ENCODE measurements at regions not wholly inside any gene's neighbourhood (a gene's known extent, or its start where the extent isn't known, plus 50 kb on each side); places are given as distances from the start of the nearest gene placed in this dataset.
A peak's percentile ranks its signal among the peaks of the same experiment; 100 is the strongest.

GRCh38 chr21:15436031-15436430 is 293.8 kb upstream of the USP25 start:
- no peak for TF ChIP-seq CTCF (IDR thresholded peaks at IDR 0.05; ENCODE audit: extremely low read depth, insufficient read depth, missing control alignments)
- in situ Hi-C loops (cut with MboI; ENCODE audit: low pct_unique_long_range_greater_than_20kb, low sequenced_read_pairs, unreplicated experiment): no loop called here
- DNase-seq (ENCODE audit: low spot score): no peak

- TF ChIP-seq CTCF (IDR thresholded peaks at IDR 0.05; ENCODE audit: extremely low read depth, insufficient read depth, missing control alignments): no peak
- in situ Hi-C loops (cut with MboI; ENCODE audit: low pct_unique_long_range_greater_than_20kb, low sequenced_read_pairs, unreplicated experiment): no loop called here
- DNase-seq (ENCODE audit: low spot score): peak; percentile 28
Observed at GRCh38 chr21:15437883-15438282, 291.9 kb upstream of the USP25 start.

- TF ChIP-seq CTCF (IDR thresholded peaks at IDR 0.05; ENCODE audit: extremely low read depth, insufficient read depth, missing control alignments): no peak
- DNase-seq (ENCODE audit: low spot score): no peak
- in situ Hi-C loops (cut with MboI; ENCODE audit: low pct_unique_long_range_greater_than_20kb, low sequenced_read_pairs, unreplicated experiment): no loop called here
Observed at GRCh38 chr21:15439726-15440125, 290.1 kb upstream of the USP25 start.

GRCh38 chr21:15441060-15441493 is 288.7 kb upstream of the USP25 start:
- no peak for DNase-seq (ENCODE audit: low spot score)
- TF ChIP-seq CTCF (IDR thresholded peaks at IDR 0.05; ENCODE audit: extremely low read depth, insufficient read depth, missing control alignments): no peak
- in situ Hi-C loops (cut with MboI; ENCODE audit: low pct_unique_long_range_greater_than_20kb, low sequenced_read_pairs, unreplicated experiment): no loop called here

GRCh38 chr21:15441992-15442391 is 287.8 kb upstream of the USP25 start:
- TF ChIP-seq CTCF (IDR thresholded peaks at IDR 0.05; ENCODE audit: extremely low read depth, insufficient read depth, missing control alignments): no peak
- in situ Hi-C loops (cut with MboI; ENCODE audit: low pct_unique_long_range_greater_than_20kb, low sequenced_read_pairs, unreplicated experiment): no loop called here
- DNase-seq (ENCODE audit: low spot score): no peak

GRCh38 chr21:15442743-15443469 is 286.9 kb upstream of the USP25 start:
- in situ Hi-C loops (cut with MboI; ENCODE audit: low pct_unique_long_range_greater_than_20kb, low sequenced_read_pairs, unreplicated experiment): no loop called here
- TF ChIP-seq CTCF (IDR thresholded peaks at IDR 0.05; ENCODE audit: extremely low read depth, insufficient read depth, missing control alignments): no peak
- no peak for DNase-seq (ENCODE audit: low spot score)
